GM12892 (cell line): ENCODE measurements at regions not wholly inside any gene's neighbourhood (a gene's known extent, or its start where the extent isn't known, plus 50 kb on each side); places are given as distances from the start of the nearest gene placed in this dataset.

Experiments used
- POLR2A ChIP-seq: IDR thresholded peaks from 2 replicates; pipeline ENCODE4 v1.6.1; 2011; ENCODE audit warnings: low read depth, low read length, control low read depth
- TAF1 ChIP-seq: IDR thresholded peaks from 2 replicates; pipeline ENCODE4 v1.6.1; 2011; ENCODE audit warnings: low read depth, mild to moderate bottlenecking, control low read depth, low read length, borderline replicate concordance

- TF ChIP-seq POLR2A (no peak), TAF1 (no peak)
Observed at GRCh38 chr1:5002676-5003075, 348.3 kb downstream of the AJAP1 start.
